Activated CD4-positive, alpha-beta T cell treated with anti-CD3 and anti-CD28 coated beads, Interleukin-2, amount 10 ng/mL, durations not matched to agents 24 days and 14 days (primary cell): ENCODE measurements at regions not wholly inside any gene's neighbourhood (a gene's known extent, or its start where the extent isn't known, plus 50 kb on each side); places are given as distances from the start of the nearest gene placed in this dataset.

Source experiments
- DNase-seq: peaks from one replicate; pipeline ENCODE4 v3.0.0; 2022
- H3K27ac Mint-ChIP-seq: one replicate; pipeline ENCODE4 v1.8.0; 2022; ENCODE audit warnings: mild to moderate bottlenecking, mixed read lengths
- H3K27me3 Mint-ChIP-seq: one replicate; pipeline ENCODE4 v1.8.0; 2022; ENCODE audit warnings: mixed read lengths
- H3K36me3 Mint-ChIP-seq: one replicate; pipeline ENCODE4 v1.8.0; 2022; ENCODE audit warnings: low read depth, mild to moderate bottlenecking, mixed read lengths
- H3K4me1 Mint-ChIP-seq: one replicate; pipeline ENCODE4 v1.8.0; 2021; ENCODE audit warnings: mixed read lengths
- H3K4me3 Mint-ChIP-seq: one replicate; pipeline ENCODE4 v1.8.0; 2022; ENCODE audit warnings: mild to moderate bottlenecking, moderate library complexity, mixed read lengths
- H3K9me3 Mint-ChIP-seq: one replicate; pipeline ENCODE4 v1.8.0; 2021; ENCODE audit warnings: mixed read lengths
- intact Hi-C: fragments of 100-400 bp; cut with micrococcal nuclease; formaldehyde crosslinking; loops from one replicate; pipeline ENCODE4 v1.15.1; 2023

DNA sequence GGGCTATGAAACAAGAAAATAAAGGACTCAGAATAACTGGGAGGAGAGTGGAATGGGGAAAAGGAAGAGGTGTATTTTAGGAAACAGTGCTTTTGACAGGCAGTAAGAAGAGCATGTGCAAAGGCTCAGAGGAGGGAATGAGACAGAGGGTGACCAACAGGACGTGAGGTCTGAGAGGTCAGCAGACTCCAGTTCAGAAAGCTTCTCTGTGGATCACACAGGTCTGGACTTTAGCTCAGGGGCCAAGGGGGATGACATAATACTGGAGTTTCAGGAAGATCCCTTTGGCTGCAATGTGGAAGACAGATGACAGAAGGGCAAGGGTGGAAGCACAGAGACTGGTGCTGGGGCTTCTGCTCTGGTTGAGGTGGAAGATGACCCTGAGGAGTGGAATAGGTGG is 489.9 kb upstream of the CDH5 start:
- DNase-seq = no peak
- Mint-ChIP-seq H3K9me3 (no peaks in the 10 kb centered on the region), H3K27me3 (no peaks in the 10 kb centered on the region), H3K4me3 (no peak overlapping the region), H3K4me1 (no peaks in the 10 kb centered on the region), H3K27ac (no peak overlapping the region), H3K36me3 (no peaks in the 10 kb centered on the region)
- intact Hi-C loops = no loop called here

DNA sequence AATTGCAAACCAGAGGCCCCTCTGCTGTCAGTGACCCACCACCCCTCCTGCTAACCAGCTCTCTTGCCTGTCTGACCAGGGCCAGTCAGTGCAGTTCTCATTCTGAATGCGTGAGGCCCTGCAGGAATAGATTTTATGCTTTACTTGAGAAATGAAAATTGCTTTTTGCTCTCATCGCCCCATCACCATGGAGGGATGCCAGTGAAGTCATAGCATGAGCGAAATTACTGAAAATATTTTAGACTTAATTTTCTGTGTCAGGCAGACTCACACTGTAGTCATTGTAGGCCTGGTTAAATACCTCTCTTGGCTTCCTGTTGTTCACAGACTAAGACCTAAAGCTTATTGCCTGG is 490.5 kb upstream of the CDH5 start:
- DNase-seq = no peak
- Mint-ChIP-seq H3K4me1 (no peaks in the 10 kb centered on the region), H3K36me3 (no peaks in the 10 kb centered on the region), H3K27ac (no peak overlapping the region), H3K9me3 (no peaks in the 10 kb centered on the region), H3K27me3 (no peaks in the 10 kb centered on the region), H3K4me3 (no peak overlapping the region)
- intact Hi-C loops = no loop called here

DNA sequence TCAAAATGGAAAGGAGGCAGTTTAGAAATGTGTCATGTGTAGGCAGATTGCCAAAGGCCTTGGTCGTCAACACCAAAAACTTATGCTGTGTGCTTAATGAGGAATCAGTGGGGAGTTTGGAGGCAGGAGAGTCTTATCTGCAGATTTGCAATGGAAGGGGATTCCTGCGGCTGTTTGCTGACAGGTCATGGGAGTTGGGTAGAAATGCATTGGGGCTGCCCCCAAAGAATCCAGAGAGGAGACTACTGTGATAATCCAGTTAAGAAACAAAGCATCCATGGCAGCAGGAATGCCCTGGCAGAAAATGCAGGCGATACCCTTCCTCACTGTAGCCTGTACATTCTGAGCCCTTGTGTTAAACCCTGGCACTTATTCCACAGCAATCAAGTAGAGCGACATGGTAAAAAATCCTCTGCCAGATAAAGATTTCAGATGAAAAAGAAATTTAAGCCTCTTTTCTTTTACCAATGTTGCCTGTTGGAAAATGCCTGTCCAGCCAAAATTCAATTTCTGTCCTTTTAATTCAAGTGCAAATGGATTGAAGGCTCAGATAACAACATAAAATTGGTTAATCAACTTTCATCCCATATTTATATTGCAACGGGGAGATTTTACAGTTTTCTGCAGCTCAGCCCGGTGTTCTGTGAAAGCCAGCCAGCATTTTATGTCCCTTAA is 491.0 kb upstream of the CDH5 start:
- Mint-ChIP-seq H3K9me3 (no peaks in the 10 kb centered on the region), H3K27ac (no peak overlapping the region), H3K36me3 (no peaks in the 10 kb centered on the region), H3K4me1 (no peaks in the 10 kb centered on the region), H3K4me3 (no peak overlapping the region), H3K27me3 (no peaks in the 10 kb centered on the region)
- no peak for DNase-seq
- intact Hi-C loops = no loop called here

- no peaks in the 10 kb centered on the region for H3K36me3 Mint-ChIP-seq
These were observed 497.2 kb upstream of the CDH5 start for GRCh38 chr16:65869261-65869660.

GRCh38 chr16:65867276-65867960 is 499.1 kb upstream of the CDH5 start:
- Mint-ChIP-seq H3K27me3 (no peaks in the 10 kb centered on the region), H3K4me3 (no peak overlapping the region), H3K27ac (no peak overlapping the region), H3K36me3 (no peaks in the 10 kb centered on the region), H3K9me3 (peaks cover 7% of the 10 kb centered on the region), H3K4me1 (no peaks in the 10 kb centered on the region)
- intact Hi-C loops = no loop called here
- no peak for DNase-seq

More at GRCh38 chr16:65869261-65869660, 497.2 kb upstream of the CDH5 start:
- Mint-ChIP-seq H3K9me3 (peaks cover 3% of the 10 kb centered on the region), H3K27me3 (no peaks in the 10 kb centered on the region), H3K4me3 (no peak overlapping the region), H3K27ac (no peak overlapping the region), H3K4me1 (no peaks in the 10 kb centered on the region)
- DNase-seq = no peak
- intact Hi-C loops = no loop called here

GRCh38 chr16:65863236-65863635 is 503.3 kb upstream of the CDH5 start:
- H3K27me3 Mint-ChIP-seq = no peaks in the 10 kb centered on the region
- no peaks in the 10 kb centered on the region for H3K36me3 Mint-ChIP-seq
- H3K4me3 Mint-ChIP-seq = no peak overlapping the region
- DNase-seq = no peak
- intact Hi-C loops = no loop called here
- H3K27ac Mint-ChIP-seq = no peak overlapping the region
- H3K4me1 Mint-ChIP-seq = no peaks in the 10 kb centered on the region
- H3K9me3 Mint-ChIP-seq = peaks cover 7% of the 10 kb centered on the region

DNA sequence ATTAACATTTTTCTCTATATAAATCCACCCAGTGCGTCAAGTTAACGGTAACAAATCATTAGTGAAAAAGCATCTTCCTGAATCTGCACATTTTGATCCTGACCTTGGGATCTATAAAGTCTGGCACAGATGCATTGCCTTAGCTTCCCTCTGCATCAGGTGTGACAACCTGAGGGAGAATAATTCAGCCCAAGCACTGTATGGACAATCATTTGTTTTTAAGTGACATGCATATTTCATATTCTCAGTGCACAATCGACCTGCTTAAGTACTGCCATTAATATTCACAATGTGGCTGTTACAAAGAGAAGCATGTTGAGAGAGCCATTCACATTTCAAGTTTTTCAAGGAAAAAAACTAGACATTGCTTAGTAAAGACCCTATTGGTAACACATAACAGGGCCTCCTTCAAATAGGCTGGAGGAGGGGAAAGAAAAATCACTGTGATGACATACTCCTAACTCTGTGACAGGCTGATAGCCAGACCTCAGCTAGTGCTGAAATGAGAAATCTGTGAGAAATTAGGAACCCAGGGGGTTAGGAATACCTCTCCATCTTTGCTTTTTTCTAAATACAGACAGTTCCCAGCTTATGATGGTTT is 505.3 kb upstream of the CDH5 start:
- Mint-ChIP-seq H3K27me3 (no peaks in the 10 kb centered on the region), H3K4me1 (no peaks in the 10 kb centered on the region), H3K9me3 (peaks cover 7% of the 10 kb centered on the region), H3K27ac (no peak overlapping the region), H3K4me3 (no peak overlapping the region), H3K36me3 (no peaks in the 10 kb centered on the region)
- DNase-seq = no peak
- intact Hi-C loops = no loop called here

DNA sequence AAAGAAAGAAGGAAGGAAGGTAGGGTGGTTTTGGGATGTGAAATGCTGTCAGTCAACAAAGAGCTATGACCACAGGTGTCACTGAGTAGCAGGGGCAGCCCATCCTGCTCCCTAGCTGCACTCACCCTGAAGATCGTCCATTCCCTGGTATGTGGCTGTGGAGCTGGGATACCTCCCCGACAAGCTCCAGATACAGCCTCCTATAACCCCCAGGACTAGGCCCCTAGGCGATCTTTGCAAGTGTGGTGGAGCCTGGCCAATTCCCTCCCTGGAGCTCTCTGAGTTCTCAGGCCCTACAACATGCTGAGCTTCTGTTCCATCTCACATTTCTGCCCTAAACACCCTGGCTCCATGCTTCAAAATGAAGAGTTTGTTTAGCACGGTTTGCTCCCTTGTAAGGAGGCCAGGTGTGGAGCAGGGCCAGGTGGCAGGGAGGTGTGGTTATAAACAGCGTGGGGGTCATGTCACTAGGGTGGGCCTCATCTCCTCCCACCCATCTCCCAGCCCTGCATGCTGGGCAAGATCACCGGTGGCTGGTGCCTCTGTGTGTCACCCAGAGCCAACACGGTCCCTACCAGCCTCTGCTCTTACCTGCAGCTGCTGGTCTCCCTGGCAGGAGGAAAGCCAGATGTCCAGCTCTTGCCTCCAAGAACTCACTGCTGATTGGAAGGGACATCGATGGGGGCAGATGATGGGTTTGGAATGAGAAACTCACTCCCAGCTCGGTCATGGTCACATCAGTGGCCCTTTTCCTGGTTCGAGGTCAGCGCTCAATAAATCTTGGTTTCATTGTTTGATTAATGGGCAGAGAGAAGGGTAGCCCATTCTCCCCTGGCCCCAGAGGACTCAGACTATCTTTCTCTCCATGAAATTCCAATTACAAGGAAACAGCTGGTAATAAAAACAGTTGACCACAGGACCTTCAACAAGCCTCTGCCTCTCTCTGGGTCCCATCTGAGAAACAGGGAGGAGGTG is 511.0 kb upstream of the CDH5 start:
- intact Hi-C loops = no loop called here

DNA sequence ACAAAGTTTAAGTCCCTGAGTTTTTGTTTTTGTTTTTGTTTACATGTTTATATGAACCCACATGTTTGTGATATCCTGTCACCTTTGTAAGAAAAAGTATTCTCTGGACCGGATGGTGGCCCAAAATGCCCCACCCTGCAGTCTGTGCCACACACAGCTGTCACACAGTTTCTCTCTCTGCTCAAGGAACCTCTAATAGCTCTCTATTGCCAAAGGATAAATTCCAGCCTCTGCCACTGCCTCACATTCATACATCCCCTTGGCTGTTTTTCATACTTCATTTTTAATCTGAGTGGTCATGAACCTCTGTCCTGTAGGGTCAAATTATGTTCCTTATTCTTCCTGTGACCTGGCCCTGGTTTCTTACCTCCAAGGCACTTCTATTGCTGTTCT is 520.3 kb upstream of the CDH5 start:
- Mint-ChIP-seq H3K36me3 (no peaks in the 10 kb centered on the region), H3K4me3 (no peak overlapping the region), H3K9me3 (no peaks in the 10 kb centered on the region), H3K4me1 (no peaks in the 10 kb centered on the region), H3K27ac (no peak overlapping the region), H3K27me3 (no peaks in the 10 kb centered on the region)
- no peak for DNase-seq
- intact Hi-C loops = no loop called here

More for the DNA sequence above, 511.0 kb upstream of the CDH5 start:
- H3K36me3 Mint-ChIP-seq = no peaks in the 10 kb centered on the region
- H3K4me1 Mint-ChIP-seq = no peaks in the 10 kb centered on the region
- H3K4me3 Mint-ChIP-seq = no peak overlapping the region
- no peak overlapping the region for H3K27ac Mint-ChIP-seq
- H3K9me3 Mint-ChIP-seq = no peaks in the 10 kb centered on the region
- no peak for DNase-seq
- H3K27me3 Mint-ChIP-seq = no peaks in the 10 kb centered on the region

DNA sequence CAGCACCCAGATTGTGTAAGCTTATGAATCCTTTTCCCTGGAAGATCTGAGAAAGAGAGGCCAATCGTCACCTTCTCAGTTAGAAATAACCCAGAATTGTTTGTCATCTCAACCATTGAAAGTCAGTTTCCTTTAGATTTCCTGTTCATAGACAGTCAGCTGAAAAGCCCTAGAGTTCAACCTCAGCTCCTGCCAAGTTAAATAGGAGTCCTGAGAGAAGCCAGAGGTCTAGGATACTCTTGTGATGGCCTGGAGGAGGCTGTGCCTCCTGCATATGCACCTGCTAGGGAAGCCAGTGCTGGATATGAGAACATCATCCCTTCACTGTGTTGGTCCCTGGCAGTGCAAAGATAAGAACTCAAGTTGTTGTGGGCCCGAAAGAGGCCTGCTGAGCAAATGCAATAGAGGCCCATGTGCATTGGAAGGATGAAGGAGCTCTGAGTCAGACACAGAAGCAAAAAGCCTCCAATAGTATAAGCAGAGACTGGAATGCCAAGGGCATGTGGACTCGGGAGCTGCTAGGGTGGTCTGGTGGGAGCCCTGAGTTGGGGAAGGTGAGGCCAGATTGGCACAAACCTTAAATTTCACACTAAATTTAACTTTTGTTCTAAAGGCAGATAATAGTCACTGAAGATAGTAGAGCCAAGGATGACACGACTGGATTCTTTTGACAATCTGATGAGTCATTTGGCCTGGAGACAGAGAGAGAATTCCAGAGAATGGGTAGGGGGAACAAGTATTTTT is 520.9 kb upstream of the CDH5 start:
- Mint-ChIP-seq H3K27ac (no peak overlapping the region), H3K9me3 (no peaks in the 10 kb centered on the region), H3K36me3 (no peaks in the 10 kb centered on the region), H3K27me3 (no peaks in the 10 kb centered on the region), H3K4me3 (no peak overlapping the region), H3K4me1 (no peaks in the 10 kb centered on the region)
- DNase-seq = no peak
- intact Hi-C loops = no loop called here

GRCh38 chr16:65843941-65844340 is 522.5 kb upstream of the CDH5 start:
- H3K4me1 Mint-ChIP-seq = no peaks in the 10 kb centered on the region
- H3K9me3 Mint-ChIP-seq = no peaks in the 10 kb centered on the region
- no peaks in the 10 kb centered on the region for H3K36me3 Mint-ChIP-seq
- intact Hi-C loops = no loop called here
- H3K27me3 Mint-ChIP-seq = no peaks in the 10 kb centered on the region
- no peak overlapping the region for H3K27ac Mint-ChIP-seq
- DNase-seq = no peak
- H3K4me3 Mint-ChIP-seq = no peak overlapping the region

DNA sequence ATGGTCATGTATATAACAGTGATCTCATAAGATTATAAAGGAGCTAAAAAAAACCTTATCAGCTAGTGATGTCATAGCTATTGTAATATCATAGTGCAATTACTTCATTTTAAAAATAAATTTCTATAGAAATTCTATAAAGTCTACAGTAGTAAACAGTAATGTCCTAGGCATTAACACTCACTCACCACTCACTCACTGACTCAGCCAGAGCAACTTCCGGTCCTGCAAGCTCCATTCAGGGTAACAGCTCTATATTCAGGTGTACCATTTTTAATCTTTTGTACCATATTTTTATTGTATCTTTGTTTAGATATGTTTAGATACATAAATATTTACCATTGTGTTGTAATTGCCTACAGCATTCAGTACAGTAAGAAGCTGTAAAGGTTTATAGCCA is 524.4 kb upstream of the CDH5 start:
- no peak overlapping the region for H3K27ac Mint-ChIP-seq
- H3K9me3 Mint-ChIP-seq = no peaks in the 10 kb centered on the region
- H3K36me3 Mint-ChIP-seq = no peaks in the 10 kb centered on the region
- no peak overlapping the region for H3K4me3 Mint-ChIP-seq
- H3K27me3 Mint-ChIP-seq = no peaks in the 10 kb centered on the region
- H3K4me1 Mint-ChIP-seq = no peaks in the 10 kb centered on the region
- DNase-seq = no peak
- intact Hi-C loops = no loop called here

- intact Hi-C loops = no loop called here
- no peaks in the 10 kb centered on the region for H3K27me3 Mint-ChIP-seq
- H3K36me3 Mint-ChIP-seq = no peaks in the 10 kb centered on the region
- no peak overlapping the region for H3K4me3 Mint-ChIP-seq
- H3K9me3 Mint-ChIP-seq = no peaks in the 10 kb centered on the region
- no peak for DNase-seq
- H3K4me1 Mint-ChIP-seq = no peaks in the 10 kb centered on the region
- H3K27ac Mint-ChIP-seq = no peak overlapping the region
These were observed 528.5 kb upstream of the CDH5 start for GRCh38 chr16:65838001-65838400.
